HepG2 (cell line): ENCODE measurements at regions not wholly inside any gene's neighbourhood (a gene's known extent, or its start where the extent isn't known, plus 50 kb on each side); places are given as distances from the start of the nearest gene placed in this dataset.

Source experiments
- BORCS8-MEF2B ChIP-seq: sonication (generic); formaldehyde crosslinking; IDR thresholded peaks from 2 replicates; pipeline ENCODE4 v1.8.0; 2022; ENCODE audit warnings: mild to moderate bottlenecking, missing genetic modification reagents
- YY1 ChIP-seq: IDR thresholded peaks from 2 replicates; pipeline ENCODE4 v1.6.1; 2011; ENCODE audit warnings: low read length, low read depth, moderate library complexity, mild to moderate bottlenecking; ENCODE audit not compliant: insufficient read depth, insufficient replicate concordance
- ZFX ChIP-seq: sonication (generic); formaldehyde crosslinking; IDR thresholded peaks from 2 replicates; pipeline ENCODE4 v1.4.0; 2020; ENCODE audit warnings: mild to moderate bottlenecking, low read depth, missing genetic modification reagents, moderate library complexity

- TF ChIP-seq ZFX (no peak), BORCS8-MEF2B (no peak), YY1 (no peak)
Observed at GRCh38 chr11:114773541-114774338, 95.4 kb downstream of the NXPE2 start.
